ENCODE measurements at regions not wholly inside any gene's neighbourhood (a gene's known extent, or its start where the extent isn't known, plus 50 kb on each side); places are given as distances from the start of the nearest gene placed in this dataset.

- Mint-ChIP-seq H3K9me3 (peaks cover 5% of the 10 kb centered on the region), H3K4me3 (peak overlapping the region; percentile 46), H3K36me3 (peaks cover 96% of the 10 kb centered on the region), H3K4me1 (peaks cover 99% of the 10 kb centered on the region), H3K27ac (peak overlapping the region; percentile 72)
- ATAC-seq: no peak
- no peak for DNase-seq (ENCODE audit: low spot score in 2 of 2)
These were observed 330.3 kb downstream of the SEC14L1 start for GRCh38 chr17:77470800-77471733.

GRCh38 chr17:77471984-77472461 is 331.3 kb downstream of the SEC14L1 start:
- Mint-ChIP-seq H3K27ac (peak overlapping the region; percentile 72), H3K36me3 (peaks cover 96% of the 10 kb centered on the region), H3K4me3 (peak overlapping the region; percentile 46), H3K9me3 (peaks cover 5% of the 10 kb centered on the region), H3K4me1 (peaks cover 99% of the 10 kb centered on the region)
- ATAC-seq (no peak), DNase-seq (ENCODE audit: low spot score in 2 of 2) (no peak)

DNA sequence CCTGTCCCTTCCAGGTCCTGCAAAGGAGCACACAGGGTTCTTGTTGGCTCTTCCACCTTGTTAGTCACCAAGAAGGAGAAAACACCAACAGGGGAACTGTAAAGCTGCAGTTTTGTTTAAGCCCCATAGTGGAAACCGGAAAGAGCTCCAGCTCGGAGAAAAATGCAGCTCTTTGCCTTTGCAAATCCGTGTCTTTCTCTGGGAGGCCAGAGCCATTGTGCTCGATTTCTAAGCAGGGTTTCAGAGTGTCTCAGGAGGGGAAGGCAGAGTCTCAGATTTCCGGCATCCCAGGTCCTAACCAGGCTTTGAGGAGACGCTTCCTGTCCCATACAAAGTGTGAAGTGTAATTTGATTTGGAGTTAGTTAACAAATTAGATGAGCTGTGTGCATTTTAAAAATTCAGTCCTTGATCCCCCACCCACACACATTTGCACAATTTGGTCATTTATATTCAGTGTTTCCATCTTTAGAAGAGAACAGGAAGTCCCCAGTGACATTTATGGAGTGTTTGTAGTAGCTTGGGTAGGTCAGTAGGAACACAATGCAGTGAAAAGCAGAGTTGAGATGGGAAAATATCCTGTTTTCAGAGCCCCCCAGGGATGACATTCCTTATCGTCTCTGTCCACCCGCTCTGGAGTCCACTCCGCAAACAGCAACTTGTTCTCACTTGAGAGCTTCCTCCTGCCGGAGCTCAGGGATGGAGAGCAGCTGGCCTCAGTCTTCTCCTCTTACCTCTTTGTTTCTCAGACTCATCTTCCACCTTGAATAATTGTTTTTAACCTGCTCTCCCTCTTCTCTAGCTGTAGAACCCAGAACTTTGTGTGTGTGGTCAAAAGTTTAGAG is 331.9 kb downstream of the SEC14L1 start:
- Mint-ChIP-seq H3K27ac (peak overlapping the region; percentile 72), H3K4me3 (peak overlapping the region; percentile 46), H3K36me3 (peaks cover 98% of the 10 kb centered on the region), H3K9me3 (peaks cover 5% of the 10 kb centered on the region), H3K4me1 (peaks cover 99% of the 10 kb centered on the region)
- no peak for DNase-seq (ENCODE audit: low spot score in 2 of 2)
- ATAC-seq: peak; percentile 42

DNA sequence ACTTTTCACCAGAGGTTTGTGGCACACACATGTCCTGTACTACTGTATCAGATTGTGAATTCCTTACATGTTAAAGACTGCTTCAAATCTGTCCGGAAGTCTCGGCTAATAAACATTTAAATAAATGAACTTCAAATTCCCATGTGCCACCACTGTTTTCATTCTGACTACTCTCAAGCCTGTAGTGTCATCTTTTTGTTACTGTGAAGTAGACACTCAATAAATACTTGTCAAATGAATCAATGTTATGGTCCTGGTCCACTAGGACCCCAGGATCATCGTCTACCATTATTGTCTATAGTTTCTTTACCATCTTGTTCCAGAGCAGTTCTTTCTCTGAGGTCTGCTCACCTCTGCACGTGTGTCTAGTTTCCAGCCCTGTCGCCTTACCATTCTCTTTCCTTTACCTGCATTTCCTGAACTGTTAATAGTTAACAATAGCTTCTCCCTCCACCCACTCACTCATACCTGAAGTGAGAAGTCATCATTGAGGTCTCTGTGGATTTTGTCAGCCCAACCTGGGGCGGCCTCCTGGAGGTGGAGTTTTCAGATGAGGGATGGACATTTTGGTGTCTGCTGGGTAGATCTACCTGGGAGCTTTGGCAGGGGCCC is 333.0 kb downstream of the SEC14L1 start:
- Mint-ChIP-seq H3K9me3 (peaks cover 5% of the 10 kb centered on the region), H3K4me3 (peak overlapping the region; percentile 46)

DNA sequence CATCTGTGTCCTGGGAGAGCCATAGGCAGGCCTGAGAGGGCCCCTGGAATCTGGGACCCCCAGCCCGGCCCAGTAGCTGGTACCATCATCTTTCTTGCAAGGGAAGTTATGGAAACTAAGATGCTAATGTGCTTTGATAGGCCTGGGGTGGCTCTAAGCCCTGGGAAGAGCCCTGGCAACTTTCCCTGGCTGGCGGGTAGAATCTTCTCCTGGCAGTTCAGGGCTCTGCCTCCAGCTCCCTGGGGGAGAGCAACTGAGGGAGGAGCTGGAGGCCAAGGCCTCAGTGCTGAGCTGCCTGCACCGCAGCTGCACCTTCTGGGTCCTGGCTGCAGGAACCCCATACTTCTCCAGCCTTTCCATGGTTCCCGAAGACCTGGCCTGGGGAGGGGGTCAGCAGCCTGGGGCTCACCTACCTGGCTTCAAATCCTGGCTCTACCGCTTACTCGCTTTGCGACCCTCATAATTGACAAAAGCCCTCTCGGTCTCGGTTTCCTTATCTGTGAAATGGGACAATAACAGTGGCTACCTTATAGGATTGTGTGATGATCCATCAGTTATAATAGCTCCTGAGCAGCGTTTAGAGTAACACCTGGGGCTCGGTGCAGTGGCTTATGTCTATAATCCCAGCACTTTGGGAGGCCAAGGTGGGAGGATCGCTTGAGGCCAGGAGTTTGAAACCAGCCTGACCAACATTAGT is 333.7 kb downstream of the SEC14L1 start:
- DNase-seq (ENCODE audit: low spot score in 2 of 2): no peak
- H3K36me3 Mint-ChIP-seq: peaks cover 89% of the 10 kb centered on the region
- no peak for ATAC-seq
- H3K27ac Mint-ChIP-seq: peak overlapping the region; percentile 93
- H3K9me3 Mint-ChIP-seq: peaks cover 5% of the 10 kb centered on the region
- H3K4me3 Mint-ChIP-seq: peak overlapping the region; percentile 46
- peaks cover 94% of the 10 kb centered on the region for H3K4me1 Mint-ChIP-seq

More for the DNA sequence above, 333.0 kb downstream of the SEC14L1 start:
- Mint-ChIP-seq H3K36me3 (peaks cover 89% of the 10 kb centered on the region), H3K4me1 (peaks cover 94% of the 10 kb centered on the region), H3K27ac (peak overlapping the region; percentile 72)
- peak in 1 of 2 donors; percentile 74 for DNase-seq (ENCODE audit: low spot score in 2 of 2)
- ATAC-seq: peak; percentile 71

DNA sequence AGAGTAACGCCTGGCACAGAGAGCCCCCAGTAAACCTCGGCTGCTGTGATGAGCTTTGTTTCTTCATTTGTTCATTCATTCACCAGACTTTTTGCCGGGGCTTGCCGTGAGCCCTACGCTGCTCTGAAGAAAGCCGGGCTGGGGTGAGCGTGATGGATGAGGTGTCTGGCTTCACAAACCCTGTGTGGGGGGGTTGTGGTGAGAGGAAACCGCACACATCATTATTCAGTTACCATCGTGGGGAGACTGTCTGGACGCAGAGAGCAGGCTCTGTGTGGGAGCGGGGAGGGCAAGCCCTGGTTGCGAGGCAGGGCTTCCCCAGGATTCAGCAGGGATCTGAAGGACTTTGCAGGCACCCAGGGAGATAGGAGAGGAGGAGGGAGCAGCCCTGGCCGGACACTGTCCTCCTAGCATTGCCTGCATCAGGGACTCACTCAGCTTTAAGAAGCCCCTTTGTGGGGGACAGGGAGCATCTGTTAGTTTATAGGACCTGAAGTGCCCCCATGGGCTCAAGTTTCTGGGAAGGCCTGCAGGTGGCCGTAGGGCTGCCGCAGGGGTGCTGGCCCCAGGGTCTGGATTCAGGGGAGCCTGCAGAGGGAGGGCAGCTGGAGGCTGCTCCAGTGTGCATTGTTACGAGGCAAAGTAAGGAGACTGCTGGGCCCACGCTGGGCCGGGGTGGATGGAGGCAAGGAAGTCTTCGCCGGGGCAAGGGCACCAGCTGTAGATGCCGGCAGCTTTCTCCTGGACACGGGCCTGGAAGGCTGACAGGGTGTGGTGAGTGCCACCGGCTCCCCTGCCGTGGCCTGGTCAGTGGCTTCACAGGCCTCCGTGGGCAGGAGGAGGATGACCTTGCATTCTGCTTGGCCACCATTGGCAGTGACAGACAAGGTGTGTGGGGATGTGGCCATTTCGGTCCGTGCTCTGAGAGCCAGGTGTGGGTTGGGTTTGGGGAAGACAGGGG is 334.5 kb downstream of the SEC14L1 start:
- Mint-ChIP-seq H3K4me1 (peaks cover 91% of the 10 kb centered on the region), H3K36me3 (peaks cover 81% of the 10 kb centered on the region), H3K27ac (peak overlapping the region; percentile 93), H3K4me3 (peak overlapping the region; percentile 46), H3K9me3 (no peaks in the 10 kb centered on the region)
- DNase-seq (ENCODE audit: low spot score in 2 of 2) (peak in 1 of 2 donors; percentile 80), ATAC-seq (peak; percentile 79)

GRCh38 chr17:77476006-77476405 is 335.2 kb downstream of the SEC14L1 start:
- Mint-ChIP-seq H3K4me1 (peaks cover 84% of the 10 kb centered on the region), H3K9me3 (no peaks in the 10 kb centered on the region), H3K27ac (peak overlapping the region; percentile 93), H3K36me3 (peaks cover 74% of the 10 kb centered on the region), H3K4me3 (peak overlapping the region; percentile 46)
- ATAC-seq: no peak
- DNase-seq (ENCODE audit: low spot score in 2 of 2): no peak

DNA sequence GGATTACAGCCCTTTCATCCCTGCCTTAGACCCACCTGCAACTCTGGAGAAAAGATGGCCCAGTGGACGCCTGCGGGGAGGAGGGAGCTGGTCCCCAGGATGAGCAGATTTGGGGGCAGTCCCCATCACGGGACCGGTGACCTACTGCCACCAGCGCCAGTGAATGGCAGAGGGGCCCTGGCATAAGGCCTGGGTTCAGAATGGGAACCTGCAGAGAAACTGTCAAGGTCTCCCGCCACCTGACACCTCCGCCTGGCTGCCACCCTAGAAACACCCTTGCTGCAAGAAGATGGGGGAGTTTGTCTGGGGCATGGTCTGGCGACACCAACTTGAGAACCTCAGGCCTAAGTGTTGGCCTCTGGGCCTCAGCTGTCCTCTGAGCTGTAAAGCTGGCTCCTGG is 335.7 kb downstream of the SEC14L1 start:
- no peak for ATAC-seq
- Mint-ChIP-seq H3K9me3 (no peaks in the 10 kb centered on the region), H3K4me3 (peak overlapping the region; percentile 44), H3K27ac (peak overlapping the region; percentile 93), H3K4me1 (peaks cover 83% of the 10 kb centered on the region), H3K36me3 (peaks cover 71% of the 10 kb centered on the region)
- DNase-seq (ENCODE audit: low spot score in 2 of 2): no peak

DNA sequence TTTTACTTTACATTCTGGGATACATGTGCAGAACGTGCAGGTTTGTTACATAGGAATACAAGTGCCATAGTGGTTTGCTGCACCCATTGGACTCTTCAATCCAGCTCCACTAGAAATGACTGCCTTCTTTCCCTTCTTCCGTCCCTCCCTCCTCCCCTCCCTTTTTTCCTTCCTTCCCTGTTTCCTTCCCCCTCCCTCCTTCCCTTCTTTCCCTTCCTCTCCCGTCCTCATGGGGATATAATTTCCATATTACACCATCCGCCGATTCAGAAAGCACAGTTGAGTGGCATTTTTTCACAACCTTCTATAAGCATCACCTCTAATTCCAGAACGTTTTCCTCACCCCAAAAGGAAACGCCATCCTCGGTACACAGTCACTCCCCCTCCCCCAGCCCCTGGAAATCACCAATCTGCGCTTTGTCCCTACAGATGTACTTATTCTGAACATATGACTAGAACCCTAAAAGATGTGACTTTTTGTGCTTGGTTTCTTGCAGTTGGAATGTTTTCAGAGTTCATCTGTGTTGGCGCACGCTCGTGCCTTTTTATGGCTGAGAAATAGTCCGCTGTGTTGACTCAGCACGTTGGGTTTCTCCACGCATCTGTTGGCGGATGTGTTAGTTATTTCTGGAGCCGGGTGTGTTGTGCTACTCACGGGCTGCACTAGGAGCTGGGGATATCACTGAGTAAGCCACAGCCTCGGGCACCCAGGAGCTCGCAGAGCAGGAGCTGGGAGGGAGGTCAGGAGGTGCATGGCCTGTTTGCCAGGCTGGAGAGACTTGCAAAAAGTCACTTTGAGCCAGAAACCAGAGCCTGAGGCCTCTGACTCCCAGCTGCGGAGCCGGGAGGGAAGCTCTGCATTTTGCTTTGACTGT is 336.4 kb downstream of the SEC14L1 start:
- no peaks in the 10 kb centered on the region for H3K9me3 Mint-ChIP-seq
- peaks cover 64% of the 10 kb centered on the region for H3K36me3 Mint-ChIP-seq
- H3K4me3 Mint-ChIP-seq: peak overlapping the region; percentile 44
- no peak for DNase-seq (ENCODE audit: low spot score in 2 of 2)
- H3K4me1 Mint-ChIP-seq: peaks cover 79% of the 10 kb centered on the region
- peak overlapping the region; percentile 93 for H3K27ac Mint-ChIP-seq
- no peak for ATAC-seq

DNA sequence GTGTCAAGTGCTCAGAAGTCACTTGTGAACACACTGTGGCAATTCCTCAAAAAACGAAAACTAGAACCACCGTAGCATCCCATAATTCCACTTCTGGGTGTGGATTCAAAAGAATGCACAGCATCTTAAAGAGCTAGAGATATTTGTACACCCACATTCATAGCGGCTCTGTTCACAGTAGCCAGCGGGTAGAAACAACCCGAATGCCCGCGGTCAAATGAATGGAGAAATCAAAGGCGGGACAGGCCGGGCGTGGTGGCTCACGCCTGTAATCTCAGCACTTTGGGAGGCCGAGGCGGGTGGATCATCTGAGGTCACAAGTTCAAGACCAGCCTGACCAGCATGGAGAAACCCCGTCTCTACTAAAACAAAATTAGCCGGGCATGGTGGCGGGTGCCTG is 337.5 kb downstream of the SEC14L1 start:
- H3K27ac Mint-ChIP-seq: peak overlapping the region; percentile 12
- H3K36me3 Mint-ChIP-seq: peaks cover 53% of the 10 kb centered on the region
- H3K9me3 Mint-ChIP-seq: no peaks in the 10 kb centered on the region
- H3K4me1 Mint-ChIP-seq: peaks cover 68% of the 10 kb centered on the region
- DNase-seq (ENCODE audit: low spot score in 2 of 2): no peak
- H3K4me3 Mint-ChIP-seq: no peak overlapping the region
- ATAC-seq: no peak

- no peak overlapping the region for H3K4me3 Mint-ChIP-seq
- peaks cover 47% of the 10 kb centered on the region for H3K36me3 Mint-ChIP-seq
- H3K4me1 Mint-ChIP-seq: peaks cover 62% of the 10 kb centered on the region
These were observed 338.1 kb downstream of the SEC14L1 start for GRCh38 chr17:77478899-77479298.

GRCh38 chr17:77479372-77480198 is 338.8 kb downstream of the SEC14L1 start:
- Mint-ChIP-seq H3K27ac (peak overlapping the region; percentile 83), H3K4me1 (peaks cover 55% of the 10 kb centered on the region), H3K4me3 (no peak overlapping the region), H3K36me3 (peaks cover 40% of the 10 kb centered on the region), H3K9me3 (no peaks in the 10 kb centered on the region)
- ATAC-seq (no peak), DNase-seq (ENCODE audit: low spot score in 2 of 2) (no peak)

More at GRCh38 chr17:77478899-77479298, 338.1 kb downstream of the SEC14L1 start:
- Mint-ChIP-seq H3K9me3 (no peaks in the 10 kb centered on the region), H3K27ac (peak overlapping the region; percentile 12)
- ATAC-seq (no peak), DNase-seq (ENCODE audit: low spot score in 2 of 2) (no peak)

Data from stimulated activated effector memory CD8-positive, alpha-beta T cell treated with anti-CD3 and anti-CD28 coated beads, Interleukin-12 subunit alpha, Interleukin-12 subunit beta, amount 100 ng/mL, for 72 hours (primary cell).